Astrocyte (in vitro differentiated cells and primary cell): ENCODE measurements at regions not wholly inside any gene's neighbourhood (a gene's known extent, or its start where the extent isn't known, plus 50 kb on each side); places are given as distances from the start of the nearest gene placed in this dataset.

ENCODE experiments used
- CTCF ChIP-seq: IDR thresholded peaks from 2 replicates; pipeline ENCODE4 v1.5.1; 2011; ENCODE audit warnings: low read depth, mild to moderate bottlenecking, inconsistent platforms, low read length, moderate library complexity; ENCODE audit not compliant: insufficient read depth
- EZH2 ChIP-seq: IDR thresholded peaks from 2 replicates; pipeline ENCODE4 v1.6.1; 2012; ENCODE audit warnings: mild to moderate bottlenecking, low read length, inconsistent platforms; ENCODE audit not compliant: insufficient read depth

- no peak for TF ChIP-seq CTCF
- no peak for TF ChIP-seq EZH2
Observed at GRCh38 chr3:151985787-151986430, 112.5 kb downstream of the SUCNR1 start.
